RWPE2 (cell line): ENCODE measurements at regions not wholly inside any gene's neighbourhood (a gene's known extent, or its start where the extent isn't known, plus 50 kb on each side); places are given as distances from the start of the nearest gene placed in this dataset.

Experiments used
- ATAC-seq: fragments of 200-7000 bp; cut with Tn5 transposase; 3 replicates; pipeline ENCODE4 v1.9.1; 2021; ENCODE audit warnings: low read depth
- DNase-seq: peaks from one replicate; pipeline ENCODE4 v3.0.0-alpha.2; 2020; ENCODE audit warnings: low spot score
- H3K27ac ChIP-seq: fragments of 450-650 bp; 2 replicates; pipeline ENCODE4 v1.5.1; 2017; ENCODE audit warnings: mild to moderate bottlenecking; ENCODE audit not compliant: poor library complexity, severe bottlenecking
- H3K27me3 ChIP-seq: fragments of 250-450 bp; sonication (Bioruptor Pico); 2 replicates; pipeline ENCODE4 v1.5.1; 2021; ENCODE audit warnings: mild to moderate bottlenecking, moderate library complexity; ENCODE audit not compliant: insufficient read depth, poor library complexity, severe bottlenecking
- H3K36me3 ChIP-seq: fragments of 250-450 bp; sonication (Bioruptor Pico); 2 replicates; pipeline ENCODE4 v1.5.1; 2020; ENCODE audit warnings: low read depth, mild to moderate bottlenecking, moderate library complexity
- H3K4me1 ChIP-seq: fragments of 250-450 bp; sonication (Bioruptor Pico); 2 replicates; pipeline ENCODE4 v1.5.1; 2021; ENCODE audit warnings: mild to moderate bottlenecking, moderate library complexity; ENCODE audit not compliant: insufficient read depth, poor library complexity, severe bottlenecking
- H3K4me3 ChIP-seq: fragments of 250-450 bp; sonication (Bioruptor Pico); 2 replicates; pipeline ENCODE4 v1.5.1; 2021; ENCODE audit warnings: mild to moderate bottlenecking, moderate library complexity; ENCODE audit not compliant: severe bottlenecking
- H3K9me3 ChIP-seq: fragments of 250-450 bp; sonication (Bioruptor Pico); 2 replicates; pipeline ENCODE4 v1.5.1; 2021; ENCODE audit warnings: mild to moderate bottlenecking, moderate library complexity; ENCODE audit not compliant: severe bottlenecking
- TF ChIP-seq, protein P1 (sequence below): fragments of 450-650 bp; IDR thresholded peaks from one replicate; pipeline ENCODE4 v1.5.1; 2017; ENCODE audit warnings: mild to moderate bottlenecking, moderate library complexity; ENCODE audit not compliant: poor library complexity, severe bottlenecking

DNA sequence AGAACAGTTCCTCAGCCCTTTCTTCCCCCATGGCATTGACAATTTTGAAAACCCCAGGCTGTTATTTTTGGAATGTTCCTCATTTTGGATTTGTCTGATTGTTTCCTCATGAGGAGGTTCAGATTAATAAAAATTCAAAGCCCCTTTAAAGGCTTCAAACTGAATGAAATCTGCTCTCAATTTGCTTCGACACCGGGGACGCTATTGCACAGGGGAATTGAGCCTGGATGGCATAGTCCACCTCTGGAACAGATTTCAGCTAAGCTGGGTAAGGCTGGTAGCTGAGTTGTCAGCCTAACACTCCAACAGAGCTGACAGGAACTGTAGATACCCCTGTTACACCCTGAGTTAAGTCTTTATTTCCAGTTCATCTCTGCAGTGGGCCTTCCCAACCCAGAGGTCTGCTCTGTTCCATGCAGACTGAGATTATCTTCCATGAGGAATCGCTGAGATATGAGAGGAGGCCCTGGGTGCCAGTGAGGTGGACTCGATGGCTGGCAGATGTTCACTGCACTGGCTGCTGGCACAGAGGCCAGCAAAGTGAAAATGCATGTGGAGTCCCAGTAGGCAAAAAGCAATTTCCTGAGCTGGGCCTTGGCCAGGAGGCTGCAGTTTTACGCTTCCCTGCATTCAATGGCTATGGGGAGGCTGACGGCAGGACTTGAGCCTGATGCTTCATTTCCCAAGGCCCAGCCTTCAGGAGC lies 73.3 kb upstream of the PAX1 start:
- Histone ChIP-seq H3K36me3 (no peaks in the 10 kb centered on the region), H3K9me3 (no peaks in the 10 kb centered on the region), H3K4me3 (no peak overlapping the region), H3K27ac (no peak overlapping the region), H3K4me1 (no peaks in the 10 kb centered on the region), H3K27me3 (peaks cover 6% of the 10 kb centered on the region)
- no peak for DNase-seq
- ATAC-seq = no peak
- TF ChIP-seq, protein P1, sequence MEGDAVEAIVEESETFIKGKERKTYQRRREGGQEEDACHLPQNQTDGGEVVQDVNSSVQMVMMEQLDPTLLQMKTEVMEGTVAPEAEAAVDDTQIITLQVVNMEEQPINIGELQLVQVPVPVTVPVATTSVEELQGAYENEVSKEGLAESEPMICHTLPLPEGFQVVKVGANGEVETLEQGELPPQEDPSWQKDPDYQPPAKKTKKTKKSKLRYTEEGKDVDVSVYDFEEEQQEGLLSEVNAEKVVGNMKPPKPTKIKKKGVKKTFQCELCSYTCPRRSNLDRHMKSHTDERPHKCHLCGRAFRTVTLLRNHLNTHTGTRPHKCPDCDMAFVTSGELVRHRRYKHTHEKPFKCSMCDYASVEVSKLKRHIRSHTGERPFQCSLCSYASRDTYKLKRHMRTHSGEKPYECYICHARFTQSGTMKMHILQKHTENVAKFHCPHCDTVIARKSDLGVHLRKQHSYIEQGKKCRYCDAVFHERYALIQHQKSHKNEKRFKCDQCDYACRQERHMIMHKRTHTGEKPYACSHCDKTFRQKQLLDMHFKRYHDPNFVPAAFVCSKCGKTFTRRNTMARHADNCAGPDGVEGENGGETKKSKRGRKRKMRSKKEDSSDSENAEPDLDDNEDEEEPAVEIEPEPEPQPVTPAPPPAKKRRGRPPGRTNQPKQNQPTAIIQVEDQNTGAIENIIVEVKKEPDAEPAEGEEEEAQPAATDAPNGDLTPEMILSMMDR = no peak

DNA sequence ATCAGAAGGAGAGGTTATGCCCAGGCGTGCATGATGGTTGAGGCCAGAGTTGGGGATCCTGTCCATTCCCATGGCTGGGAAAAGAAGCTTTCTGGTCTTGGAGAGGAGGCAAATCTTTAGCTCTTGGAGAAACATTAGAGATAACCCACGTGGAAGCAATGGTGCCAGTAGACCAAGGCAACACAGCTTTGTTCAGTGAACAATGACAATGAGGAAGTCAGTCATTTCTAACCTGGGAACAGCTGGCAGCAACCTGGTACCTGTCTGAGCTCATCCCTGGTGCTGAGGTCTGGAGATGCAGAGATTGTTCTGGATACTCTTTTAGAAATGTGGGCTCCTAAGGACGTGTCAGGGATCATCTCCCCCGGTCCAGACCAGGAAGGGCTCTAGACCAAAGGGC lies 76.7 kb upstream of the PAX1 start:
- no peak overlapping the region for H3K4me3 ChIP-seq
- DNase-seq (no peak), ATAC-seq (no peak)
- H3K4me1 ChIP-seq = no peaks in the 10 kb centered on the region
- no peaks in the 10 kb centered on the region for H3K36me3 ChIP-seq
- H3K9me3 ChIP-seq = no peaks in the 10 kb centered on the region
- no peak overlapping the region for H3K27ac ChIP-seq
- H3K27me3 ChIP-seq = peaks cover 10% of the 10 kb centered on the region
- TF ChIP-seq, protein P1 = no peak

DNA sequence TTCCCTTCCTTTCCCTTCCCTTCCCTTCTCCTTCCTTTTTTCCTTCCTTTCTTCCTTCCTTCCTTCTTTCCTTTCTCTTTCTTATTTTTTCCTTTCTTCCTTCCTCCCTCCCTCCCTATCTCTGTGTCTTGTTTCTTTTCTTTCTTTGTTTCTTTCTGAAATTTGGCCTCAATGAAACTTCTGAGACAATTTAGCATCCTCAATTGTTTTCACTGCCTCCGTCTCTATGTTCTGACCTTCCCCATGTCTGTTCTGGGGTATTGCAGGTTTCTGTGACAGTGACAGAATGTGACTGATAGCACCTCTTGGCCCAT lies 81.7 kb upstream of the PAX1 start:
- TF ChIP-seq, protein P1 = no peak
- ATAC-seq (no peak), DNase-seq (no peak)
- Histone ChIP-seq H3K27ac (no peak overlapping the region), H3K4me1 (no peaks in the 10 kb centered on the region), H3K4me3 (no peak overlapping the region), H3K27me3 (peaks cover 10% of the 10 kb centered on the region), H3K36me3 (no peaks in the 10 kb centered on the region), H3K9me3 (no peaks in the 10 kb centered on the region)

DNA sequence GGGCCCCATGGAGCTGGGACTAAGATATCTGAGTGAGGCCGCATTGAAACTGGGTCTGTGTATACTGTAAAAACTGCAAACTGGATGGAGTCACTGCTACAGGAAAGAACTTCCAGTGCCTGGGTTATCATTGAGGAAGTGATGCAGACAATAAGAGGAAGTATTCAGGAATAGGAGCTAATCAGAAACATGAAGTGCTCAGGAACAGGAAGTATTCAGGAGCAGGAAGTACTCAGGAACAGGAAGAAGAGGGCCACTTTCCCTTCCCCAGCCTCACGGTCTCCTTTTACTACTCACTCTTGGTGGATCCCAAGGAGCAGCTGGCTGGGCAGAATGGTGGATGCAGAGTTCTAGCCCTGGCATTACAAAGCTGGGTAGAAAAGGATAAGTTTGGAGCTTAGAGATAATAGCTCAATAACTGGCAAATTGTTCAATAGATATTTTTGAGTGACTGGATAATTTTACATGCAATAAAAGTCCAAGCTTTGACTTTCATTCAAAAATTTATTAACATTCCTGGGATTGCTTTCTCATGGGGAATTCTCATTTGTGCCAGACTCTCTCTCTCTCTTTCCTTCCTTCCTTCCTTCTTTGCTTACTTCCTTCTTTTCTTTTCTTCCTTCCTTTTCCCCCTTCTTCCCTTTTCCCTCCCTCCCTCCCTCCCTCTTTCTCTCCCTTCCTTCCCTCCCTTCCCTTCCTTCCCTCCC lies 82.2 kb upstream of the PAX1 start:
- Histone ChIP-seq H3K4me3 (no peak overlapping the region), H3K4me1 (no peaks in the 10 kb centered on the region), H3K27ac (no peak overlapping the region), H3K36me3 (no peaks in the 10 kb centered on the region), H3K27me3 (peaks cover 5% of the 10 kb centered on the region), H3K9me3 (no peaks in the 10 kb centered on the region)
- DNase-seq (no peak), ATAC-seq (no peak)
- TF ChIP-seq, protein P1 = no peak
